GM12864 (cell line): ENCODE measurements at regions not wholly inside any gene's neighbourhood (a gene's known extent, or its start where the extent isn't known, plus 50 kb on each side); places are given as distances from the start of the nearest gene placed in this dataset.

Source experiments
- DNase-seq: peaks from one replicate; pipeline ENCODE4 v3.0.0-alpha.2; 2011; ENCODE audit warnings: low read depth
- H3K4me3 ChIP-seq: 2 replicates; pipeline ENCODE4 v1.5.1; 2011; ENCODE audit warnings: mild to moderate bottlenecking, low read depth, low read length, control low read depth
- CTCF ChIP-seq: IDR thresholded peaks from 2 replicates; pipeline ENCODE4 v1.5.1; 2011; ENCODE audit warnings: low read depth, mild to moderate bottlenecking, moderate library complexity, low read length, control low read depth, inconsistent platforms; ENCODE audit errors: missing control alignments

GRCh38 chr14:30330445-30330844 is 228.5 kb upstream of the G2E3 start:
- no peak overlapping the region for H3K4me3 ChIP-seq
- DNase-seq = no peak
- TF ChIP-seq CTCF = peak; percentile 19

GRCh38 chr14:30331030-30331429 is 227.9 kb upstream of the G2E3 start:
- no peak for TF ChIP-seq CTCF
- DNase-seq = no peak
- no peak overlapping the region for H3K4me3 ChIP-seq

GRCh38 chr14:30332374-30332773 is 226.6 kb upstream of the G2E3 start:
- no peak for TF ChIP-seq CTCF
- no peak overlapping the region for H3K4me3 ChIP-seq
- DNase-seq = no peak

- no peak for TF ChIP-seq CTCF
- DNase-seq = no peak
Observed at GRCh38 chr14:30333934-30334333, 225.0 kb upstream of the G2E3 start.

GRCh38 chr14:30337456-30337855 is 221.5 kb upstream of the G2E3 start:
- DNase-seq = no peak
- TF ChIP-seq CTCF = no peak
- no peak overlapping the region for H3K4me3 ChIP-seq

More at GRCh38 chr14:30333934-30334333, 225.0 kb upstream of the G2E3 start:
- no peak overlapping the region for H3K4me3 ChIP-seq

- no peak for DNase-seq
- no peak for TF ChIP-seq CTCF
- H3K4me3 ChIP-seq = no peak overlapping the region
Observed at GRCh38 chr14:30339311-30339901, 219.6 kb upstream of the G2E3 start.

- no peak overlapping the region for H3K4me3 ChIP-seq
- TF ChIP-seq CTCF = no peak
- no peak for DNase-seq
Observed at GRCh38 chr14:30340495-30340894, 218.5 kb upstream of the G2E3 start.
